ENCODE measurements at regions not wholly inside any gene's neighbourhood (a gene's known extent, or its start where the extent isn't known, plus 50 kb on each side); places are given as distances from the start of the nearest gene placed in this dataset.

- H3K27ac ChIP-seq (ENCODE audit: low read length) = no peak overlapping the region
- no peak overlapping the region for H2AFZ ChIP-seq (ENCODE audit: low read depth, low read length)
- no peak overlapping the region for H3K4me3 ChIP-seq (ENCODE audit: low read depth in 1 of 2, low read length in 2 of 2)
- no peaks in the 10 kb centered on the region for H3K79me2 ChIP-seq (ENCODE audit: insufficient read depth, low read length)
- H3K9me3 ChIP-seq (ENCODE audit: insufficient read depth, low read length, severe bottlenecking) = no peaks in the 10 kb centered on the region
- H4K20me1 ChIP-seq (ENCODE audit: insufficient read depth, low read length) = no peaks in the 10 kb centered on the region
- H3K4me1 ChIP-seq (ENCODE audit: insufficient read depth, low read length) = no peaks in the 10 kb centered on the region
- H3K27me3 ChIP-seq (ENCODE audit: insufficient read depth, low read length, poor library complexity) = no peaks in the 10 kb centered on the region
- DNase-seq (no peak), ATAC-seq (ENCODE audit: insufficient read depth, low read depth) (no peak)
- no peak overlapping the region for H3K4me2 ChIP-seq (ENCODE audit: insufficient read depth, low read length)
- H3K36me3 ChIP-seq (ENCODE audit: insufficient read depth, low read length) = no peaks in the 10 kb centered on the region
- H3K9ac ChIP-seq (ENCODE audit: low read depth, low read length) = no peak overlapping the region
- TF ChIP-seq EZH2 (IDR thresholded peaks at IDR 0.05; ENCODE audit: borderline replicate concordance, low read depth, low read length, severe bottlenecking) = no peak
- TF ChIP-seq CTCF (IDR thresholded peaks at IDR 0.05; ENCODE audit: borderline replicate concordance, extremely low read depth, low read length, poor library complexity, severe bottlenecking) = no peak
Measured at GRCh38 chr7:25059576-25059975, 65.5 kb downstream of the CYCS start.

- no peak overlapping the region for H3K4me2 ChIP-seq (ENCODE audit: insufficient read depth, low read length)
- H3K27ac ChIP-seq (ENCODE audit: low read length) = no peak overlapping the region
- no peaks in the 10 kb centered on the region for H3K9me3 ChIP-seq (ENCODE audit: insufficient read depth, low read length, severe bottlenecking)
- no peaks in the 10 kb centered on the region for H3K4me1 ChIP-seq (ENCODE audit: insufficient read depth, low read length)
- DNase-seq = no peak
- no peaks in the 10 kb centered on the region for H3K27me3 ChIP-seq (ENCODE audit: insufficient read depth, low read length, poor library complexity)
- no peaks in the 10 kb centered on the region for H4K20me1 ChIP-seq (ENCODE audit: insufficient read depth, low read length)
- H3K36me3 ChIP-seq (ENCODE audit: insufficient read depth, low read length) = no peaks in the 10 kb centered on the region
- H2AFZ ChIP-seq (ENCODE audit: low read depth, low read length) = no peak overlapping the region
- TF ChIP-seq EZH2 (IDR thresholded peaks at IDR 0.05; ENCODE audit: borderline replicate concordance, low read depth, low read length, severe bottlenecking) = no peak
- no peak for TF ChIP-seq CTCF (IDR thresholded peaks at IDR 0.05; ENCODE audit: borderline replicate concordance, extremely low read depth, low read length, poor library complexity, severe bottlenecking)
- no peak for ATAC-seq (ENCODE audit: insufficient read depth, low read depth)
- H3K9ac ChIP-seq (ENCODE audit: low read depth, low read length) = no peak overlapping the region
- no peaks in the 10 kb centered on the region for H3K79me2 ChIP-seq (ENCODE audit: insufficient read depth, low read length)
- no peak overlapping the region for H3K4me3 ChIP-seq (ENCODE audit: low read depth in 1 of 2, low read length in 2 of 2)
Measured at GRCh38 chr7:25056368-25056767, 68.7 kb downstream of the CYCS start.

DNA sequence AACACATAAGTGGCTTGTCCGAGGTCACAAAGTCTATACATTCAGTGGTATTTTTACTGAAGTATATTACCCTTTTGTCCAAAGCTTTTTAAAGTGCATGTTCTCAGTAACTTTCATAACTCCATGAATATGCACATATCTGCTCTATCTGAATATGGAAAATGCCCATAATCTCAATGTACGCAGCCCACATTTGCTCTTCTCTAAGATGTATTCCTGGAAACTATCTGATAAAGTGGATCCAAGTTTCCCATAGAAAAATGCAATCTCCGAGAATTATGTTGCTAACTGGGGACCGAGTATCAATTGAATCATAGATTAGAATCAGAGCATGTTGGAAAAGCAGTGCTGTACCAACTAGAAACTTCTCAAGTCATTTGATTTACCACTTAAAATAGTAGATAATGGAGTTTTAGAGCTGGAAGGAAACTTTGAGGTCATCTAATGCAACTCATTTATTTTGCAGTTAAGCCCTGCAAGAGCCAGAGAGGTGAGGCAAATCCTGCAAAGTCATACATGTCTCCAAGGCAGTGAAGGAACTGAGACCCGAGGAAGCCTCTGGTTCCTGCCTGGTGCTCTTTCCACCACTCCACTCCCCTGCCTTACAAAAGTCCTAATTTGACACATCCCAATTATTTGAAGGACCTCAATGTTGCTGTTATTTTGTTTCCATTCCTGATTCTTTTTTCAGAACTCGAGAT is 69.4 kb downstream of the CYCS start:
- no peak overlapping the region for H2AFZ ChIP-seq (ENCODE audit: low read depth, low read length)
- H4K20me1 ChIP-seq (ENCODE audit: insufficient read depth, low read length) = no peaks in the 10 kb centered on the region
- TF ChIP-seq EZH2 (IDR thresholded peaks at IDR 0.05; ENCODE audit: borderline replicate concordance, low read depth, low read length, severe bottlenecking) (no peak), CTCF (IDR thresholded peaks at IDR 0.05; ENCODE audit: borderline replicate concordance, extremely low read depth, low read length, poor library complexity, severe bottlenecking) (no peak)
- H3K4me2 ChIP-seq (ENCODE audit: insufficient read depth, low read length) = no peak overlapping the region
- H3K27me3 ChIP-seq (ENCODE audit: insufficient read depth, low read length, poor library complexity) = no peaks in the 10 kb centered on the region
- no peak overlapping the region for H3K27ac ChIP-seq (ENCODE audit: low read length)
- DNase-seq = no peak
- H3K4me1 ChIP-seq (ENCODE audit: insufficient read depth, low read length) = no peaks in the 10 kb centered on the region
- no peaks in the 10 kb centered on the region for H3K79me2 ChIP-seq (ENCODE audit: insufficient read depth, low read length)
- no peaks in the 10 kb centered on the region for H3K36me3 ChIP-seq (ENCODE audit: insufficient read depth, low read length)
- no peak overlapping the region for H3K4me3 ChIP-seq (ENCODE audit: low read depth in 1 of 2, low read length in 2 of 2)
- H3K9me3 ChIP-seq (ENCODE audit: insufficient read depth, low read length, severe bottlenecking) = no peaks in the 10 kb centered on the region
- no peak overlapping the region for H3K9ac ChIP-seq (ENCODE audit: low read depth, low read length)
- ATAC-seq (ENCODE audit: insufficient read depth, low read depth) = no peak

Measured in DND-41 (cell line).